ENCODE measurements at regions not wholly inside any gene's neighbourhood (a gene's known extent, or its start where the extent isn't known, plus 50 kb on each side); places are given as distances from the start of the nearest gene placed in this dataset.

DNA sequence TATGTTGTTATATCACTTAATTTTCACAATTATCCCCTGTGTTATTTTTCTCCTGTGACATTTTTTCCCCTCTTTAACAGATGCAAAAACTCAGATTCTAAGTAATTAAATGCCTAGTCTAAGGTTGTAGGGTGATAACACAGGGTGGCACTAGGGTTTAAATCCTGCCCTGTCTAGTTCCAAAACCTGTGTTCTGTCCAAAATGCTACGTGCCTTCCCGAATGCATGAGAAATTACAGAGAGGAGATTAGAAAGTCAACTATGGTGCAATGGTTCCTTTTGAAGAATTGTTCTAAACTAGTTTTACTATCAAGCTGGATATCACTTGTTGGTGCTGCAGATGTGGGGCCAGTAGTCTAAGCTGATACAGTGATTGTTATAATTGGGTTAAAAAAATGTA, 108.0 kb downstream of the DIPK2A start:
- no peak for FAIRE-seq

DNA sequence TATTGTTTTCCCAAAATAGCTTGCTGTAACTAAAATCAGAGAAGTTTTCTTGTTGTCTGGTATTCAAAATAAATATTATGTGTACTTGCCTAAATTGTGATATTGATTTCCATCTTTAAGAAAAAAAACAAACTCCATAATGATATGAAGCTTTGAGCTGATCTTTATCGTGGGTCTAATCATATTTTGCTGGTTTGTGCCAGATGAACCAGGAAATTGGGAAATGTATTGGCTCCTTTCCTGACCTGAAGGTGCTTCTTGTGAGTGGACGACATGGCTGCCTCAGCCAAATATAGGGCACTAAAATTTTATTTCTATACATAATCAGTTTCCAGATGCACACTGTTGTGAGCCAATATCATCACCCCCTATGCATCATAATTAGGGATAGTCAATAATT, 113.3 kb downstream of the DIPK2A start:
- no peak for FAIRE-seq

DNA sequence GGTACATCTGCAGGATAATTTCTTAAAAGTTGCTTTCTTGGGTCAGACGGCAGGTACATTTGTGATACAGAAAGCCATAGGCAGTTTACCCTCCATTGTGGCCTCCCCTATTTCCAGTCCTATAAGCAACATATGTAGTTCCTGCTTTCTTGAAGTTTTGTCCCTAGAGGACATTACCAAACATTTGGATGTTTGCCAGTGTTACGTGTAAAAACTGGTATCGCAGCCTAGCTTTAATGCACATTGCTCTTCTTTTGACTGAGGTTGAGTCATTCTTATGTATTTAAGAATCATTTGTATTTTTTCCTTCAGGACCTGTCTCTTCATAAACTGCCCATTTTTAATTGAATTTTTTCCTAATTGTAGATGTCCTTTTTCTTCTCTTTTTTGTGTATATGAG, 114.3 kb downstream of the DIPK2A start:
- no peak for FAIRE-seq

DNA sequence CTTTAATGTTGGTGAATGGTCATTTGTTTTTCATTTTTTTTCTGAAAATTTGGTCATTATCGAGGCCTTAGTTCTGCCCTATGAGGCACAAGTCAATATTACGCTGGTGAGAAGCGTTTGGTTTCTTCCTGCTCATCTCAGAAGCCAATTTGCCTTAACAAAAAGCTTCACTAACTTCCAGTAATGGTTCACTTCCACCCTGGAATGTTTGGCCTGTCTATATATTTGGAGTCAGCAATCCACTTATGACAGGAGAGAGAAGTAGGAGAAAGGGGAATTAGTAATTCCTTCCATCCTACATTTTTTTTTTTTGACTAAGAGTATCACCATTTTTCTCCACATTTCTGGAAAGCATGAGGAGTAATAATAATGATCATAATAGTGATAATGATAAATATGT, 124.4 kb downstream of the DIPK2A start:
- FAIRE-seq: no peak

DNA sequence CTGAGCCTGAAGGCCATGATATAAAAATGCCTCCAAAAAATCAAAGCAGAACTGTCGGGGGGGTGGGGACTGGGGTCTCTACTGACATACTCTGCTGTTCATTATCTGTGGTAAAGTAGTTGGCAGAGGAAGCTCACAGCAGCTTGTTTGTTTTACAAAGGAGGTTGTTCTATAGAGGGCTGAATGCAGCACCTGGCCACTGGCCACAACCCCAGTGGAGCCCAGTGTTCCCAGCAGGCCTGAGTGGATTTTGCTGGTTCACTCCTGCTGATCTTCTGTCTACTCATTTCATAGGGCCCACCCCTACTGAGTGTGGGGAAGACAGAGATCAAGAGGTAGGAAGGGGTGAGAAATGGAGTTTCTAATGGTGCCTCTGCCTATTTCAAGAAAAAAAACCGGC, 125.5 kb downstream of the DIPK2A start:
- FAIRE-seq: no peak

DNA sequence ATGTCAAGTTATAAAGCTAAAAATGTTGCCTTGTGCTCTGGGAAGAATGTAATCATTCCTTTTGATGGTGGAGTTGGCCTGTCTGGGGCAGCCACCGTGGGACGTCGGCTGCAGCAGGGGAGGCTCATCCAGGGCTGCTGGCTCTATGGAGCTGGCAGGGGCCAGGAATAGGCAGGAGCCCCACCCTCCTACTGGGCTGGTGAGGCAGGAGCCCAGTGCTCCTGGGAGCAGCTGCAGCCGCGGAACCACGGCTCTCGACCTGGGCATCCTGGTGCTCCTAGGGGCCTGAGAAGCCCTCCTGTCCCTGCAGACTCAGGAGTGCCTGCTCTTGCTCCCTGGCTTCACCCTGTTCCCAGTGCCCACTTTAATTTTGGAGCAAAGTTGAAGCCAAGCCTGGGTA, 127.1 kb downstream of the DIPK2A start:
- no peak for FAIRE-seq

DNA sequence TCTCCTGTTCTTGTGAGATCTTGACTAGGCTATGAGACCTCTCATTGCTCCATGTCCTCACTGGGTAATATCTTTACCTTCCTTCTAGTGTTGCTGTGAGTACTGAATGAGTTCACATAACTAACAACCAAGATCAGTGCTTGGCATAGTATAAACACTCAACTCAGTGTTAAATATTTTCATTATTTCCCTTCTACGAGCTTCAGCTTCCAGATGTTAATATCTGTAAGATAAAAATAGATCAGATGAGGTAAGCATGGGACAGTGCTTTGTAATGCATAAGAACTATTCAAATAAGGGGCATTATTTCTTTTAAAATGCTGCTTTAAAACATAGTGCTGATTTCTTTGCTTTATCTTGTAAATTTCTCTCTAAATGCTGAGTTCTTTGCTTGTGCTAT, 130.8 kb downstream of the DIPK2A start:
- no peak for FAIRE-seq

DNA sequence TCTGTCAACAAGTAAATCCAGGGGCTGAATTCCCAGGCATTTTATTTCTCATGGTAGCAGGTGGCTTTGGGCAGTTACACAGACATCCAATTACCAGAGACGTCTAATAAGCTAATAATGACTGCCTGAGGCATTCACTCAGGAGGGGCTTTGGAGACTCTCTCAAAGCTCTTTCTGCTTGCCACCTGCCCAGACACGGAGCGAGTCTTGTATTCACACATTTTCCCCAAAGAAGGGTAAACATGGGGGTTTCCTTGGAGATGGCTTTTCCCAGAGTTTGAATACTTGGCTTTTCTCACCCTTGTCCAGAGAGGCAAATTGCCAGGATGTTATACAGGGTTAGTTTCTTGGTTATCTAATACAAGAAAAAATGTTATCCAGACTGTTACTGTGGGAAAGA, 132.6 kb downstream of the DIPK2A start:
- no peak for FAIRE-seq

DNA sequence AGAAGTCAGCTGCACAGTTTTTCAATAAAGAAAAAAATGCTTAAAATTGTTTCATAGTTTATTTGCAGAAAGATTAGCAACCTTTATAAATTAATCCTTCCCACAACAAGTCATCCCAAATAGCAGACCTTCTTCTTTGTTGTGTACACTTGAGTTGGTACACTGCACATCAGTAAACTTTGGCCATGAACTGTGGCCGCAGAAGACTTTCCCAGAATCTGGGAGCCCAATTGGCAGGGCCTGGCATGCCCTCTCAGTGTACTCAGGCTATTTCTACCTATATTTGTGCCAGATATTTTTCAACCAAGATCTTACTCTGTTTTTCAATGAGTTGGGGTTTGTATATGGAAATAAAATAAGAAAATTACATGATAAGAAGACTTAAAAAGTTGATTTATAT, 133.1 kb downstream of the DIPK2A start:
- no peak for FAIRE-seq

DNA sequence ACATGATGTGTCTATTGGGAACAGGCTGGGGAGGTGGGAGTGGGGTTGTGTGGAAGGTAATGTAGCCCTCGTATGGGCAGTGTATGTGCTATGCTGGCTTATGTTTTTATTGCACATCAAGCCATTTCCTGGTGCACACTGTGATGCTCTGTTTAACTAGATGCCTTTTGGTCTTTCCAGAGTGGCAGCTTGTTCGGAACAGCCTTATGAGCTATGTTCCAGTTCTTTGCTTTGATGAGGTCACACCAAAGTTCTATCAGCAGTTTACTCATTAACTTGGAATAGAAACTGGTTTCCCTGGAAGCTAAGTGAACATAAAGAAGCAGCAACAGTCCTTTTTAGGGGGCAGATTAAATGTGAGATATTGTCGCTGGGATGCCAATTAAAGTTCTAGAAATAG, 133.9 kb downstream of the DIPK2A start:
- FAIRE-seq: no peak

DNA sequence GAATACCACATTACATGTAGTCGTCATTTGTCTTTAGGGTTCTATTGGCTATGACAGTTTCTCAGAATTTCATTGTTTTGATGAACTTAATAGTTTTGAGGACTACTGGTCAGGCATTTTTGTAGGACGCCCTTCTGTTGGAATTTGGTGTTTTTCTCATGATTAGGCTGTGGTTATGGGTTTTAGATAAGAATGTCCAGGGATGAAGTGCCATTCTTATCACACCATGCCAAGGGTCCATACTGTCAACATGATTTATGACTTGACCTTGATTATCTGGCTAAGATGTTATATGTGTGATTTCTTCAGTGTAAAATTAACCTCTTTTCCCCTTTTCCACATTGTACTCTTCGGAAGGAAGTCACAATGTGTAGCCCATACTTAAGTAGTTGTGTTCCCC, 135.3 kb downstream of the DIPK2A start:
- no peak for FAIRE-seq

DNA sequence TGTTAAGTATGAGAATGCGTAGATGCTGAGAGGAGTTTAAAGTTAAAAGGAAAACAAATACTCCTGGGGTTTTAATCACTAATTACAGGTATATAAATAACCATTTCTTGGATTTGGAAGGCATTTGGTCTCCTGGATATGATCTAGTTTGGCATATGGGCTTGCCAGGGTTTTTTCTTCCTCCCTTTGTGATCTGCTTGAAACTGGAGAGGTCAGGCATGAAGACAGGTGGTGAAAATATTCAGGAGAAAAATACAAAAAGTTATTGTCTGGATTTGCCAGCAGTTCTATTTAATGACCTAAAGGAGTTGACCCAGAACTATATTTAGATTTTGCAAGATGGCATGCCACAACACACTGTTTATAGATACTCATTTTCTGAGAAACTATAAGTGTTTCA, 136.3 kb downstream of the DIPK2A start:
- no peak for FAIRE-seq

DNA sequence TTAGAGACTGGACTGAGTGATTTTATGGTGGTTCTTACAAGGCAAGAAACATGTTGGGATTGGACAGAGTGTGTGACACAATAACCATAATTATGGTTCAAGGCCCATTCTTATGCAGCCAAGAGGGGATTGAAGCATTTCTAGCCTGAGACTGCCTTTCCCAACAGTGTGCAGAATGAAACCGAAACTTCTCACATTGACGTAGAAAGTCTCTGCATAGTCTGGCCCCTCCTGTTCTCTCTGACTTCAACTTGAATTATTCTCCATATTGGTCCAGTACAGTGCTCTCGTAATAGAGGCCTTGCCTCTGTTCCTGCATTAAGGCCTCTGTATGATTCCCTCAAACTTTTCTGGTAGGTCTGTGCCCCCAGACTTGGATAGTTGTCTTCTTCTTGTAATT, 138.3 kb downstream of the DIPK2A start:
- no peak for FAIRE-seq

DNA sequence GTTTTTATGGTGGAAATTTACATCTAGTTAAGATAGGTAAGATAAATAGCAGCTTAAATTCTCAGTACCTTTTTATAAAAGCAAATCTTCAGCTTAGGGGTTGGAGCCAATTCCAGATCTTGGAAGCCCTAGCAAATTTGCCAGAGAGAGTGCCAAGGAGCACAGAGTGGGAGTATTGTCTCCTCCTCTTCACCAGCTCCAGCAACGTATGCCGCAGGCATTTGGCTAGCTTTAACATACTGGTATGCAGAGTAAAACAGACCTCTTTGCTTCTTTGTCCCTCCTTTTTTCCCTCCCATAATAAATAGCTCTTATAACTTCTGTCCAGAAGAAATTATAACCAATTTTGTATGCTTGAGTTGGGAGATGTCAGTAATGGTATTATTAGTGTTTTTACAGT, 140.4 kb downstream of the DIPK2A start:
- no peak for FAIRE-seq

DNA sequence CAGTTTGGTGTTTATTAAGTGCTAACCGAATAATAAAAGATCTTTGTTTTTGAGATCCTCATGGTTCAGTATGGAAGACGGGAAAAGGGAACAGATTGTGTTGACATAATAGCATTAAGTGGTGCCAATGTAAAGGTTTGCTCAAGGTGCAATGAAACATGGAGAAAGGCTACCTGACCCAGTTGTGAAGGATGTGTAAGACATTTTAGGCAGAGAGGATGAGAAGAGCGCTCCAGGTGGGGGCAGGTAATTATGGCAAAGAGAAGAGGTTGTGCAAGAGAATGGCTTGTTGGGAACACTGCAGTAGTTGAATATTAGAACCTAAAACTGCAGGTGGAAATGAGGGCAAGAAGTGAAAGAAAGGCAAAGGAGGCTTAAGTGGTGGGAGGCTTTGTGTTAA, 140.8 kb downstream of the DIPK2A start:
- no peak for FAIRE-seq

DNA sequence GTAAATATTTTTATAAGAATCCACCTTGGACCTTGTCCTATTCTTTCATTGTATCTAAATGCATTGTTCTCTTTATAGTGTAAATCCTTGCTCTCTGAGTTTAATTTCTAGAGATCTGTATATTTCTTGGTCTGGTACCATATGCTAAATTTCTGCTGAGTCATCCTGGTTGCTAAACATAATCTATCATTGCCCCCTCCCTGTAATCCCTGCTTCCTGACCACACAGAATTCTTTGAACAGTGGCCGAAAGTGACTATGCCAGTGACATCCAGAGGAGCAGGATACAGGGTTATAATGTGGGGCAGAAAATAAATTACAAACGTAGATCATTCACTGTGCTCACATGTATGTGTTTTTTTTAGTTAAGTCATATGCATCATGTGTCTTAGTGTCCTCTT, 143.1 kb downstream of the DIPK2A start:
- no peak for FAIRE-seq

DNA sequence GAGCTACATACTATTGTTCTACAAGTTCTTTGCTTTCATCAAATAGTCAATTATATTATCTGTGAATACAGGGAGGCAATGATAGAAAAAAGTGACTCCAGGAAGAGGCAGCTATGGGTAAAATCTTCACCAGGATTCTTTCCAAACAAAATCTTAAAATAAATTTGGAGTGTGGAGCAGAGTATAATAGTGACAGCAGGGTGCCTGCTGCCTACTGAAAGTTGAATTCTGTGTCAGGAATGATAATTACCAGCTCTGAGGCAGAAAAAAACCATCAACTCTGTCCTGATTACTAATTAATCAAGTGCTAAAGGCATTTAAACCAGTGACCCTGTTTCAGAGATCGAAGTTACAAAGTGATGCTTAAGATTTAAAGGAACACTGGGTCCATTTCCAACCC, 148.0 kb downstream of the DIPK2A start:
- FAIRE-seq: no peak

DNA sequence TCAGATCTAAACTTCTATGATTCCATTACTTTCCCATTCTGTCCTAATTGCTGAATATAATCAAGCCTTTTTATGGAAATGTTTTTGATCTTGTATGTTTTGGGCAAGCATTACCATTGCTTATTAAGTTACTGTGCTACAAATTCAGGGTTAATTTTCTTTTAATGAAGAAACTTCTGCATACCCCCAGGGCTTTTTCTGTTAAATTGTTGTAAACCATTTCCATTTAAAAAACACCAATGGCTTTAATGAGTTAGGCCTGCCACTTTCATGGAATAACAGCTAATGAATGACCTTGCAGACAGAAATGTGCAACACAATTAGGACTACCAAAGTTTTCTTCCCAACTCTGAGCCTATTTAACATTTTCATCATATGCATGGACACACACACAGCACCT, 150.0 kb downstream of the DIPK2A start:
- no peak for FAIRE-seq

DNA sequence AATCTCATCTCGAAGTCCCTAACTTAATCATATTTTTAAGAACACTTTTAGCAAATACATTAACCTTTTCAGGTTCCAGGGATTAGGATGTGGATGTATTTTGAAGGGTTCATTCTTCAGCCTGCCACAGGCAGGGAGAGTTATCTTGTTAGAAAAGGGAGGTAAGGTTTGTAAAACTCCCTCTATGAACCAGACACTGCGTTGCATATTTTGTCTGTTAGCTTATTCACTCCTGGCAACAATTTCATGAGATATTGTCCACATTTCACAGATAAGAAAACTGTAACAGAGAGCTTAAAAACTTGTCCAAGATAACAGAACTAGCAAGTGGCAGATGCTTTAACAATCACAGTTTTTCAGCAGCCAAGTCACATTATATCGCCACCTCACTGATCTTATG, 155.4 kb downstream of the DIPK2A start:
- no peak for FAIRE-seq

DNA sequence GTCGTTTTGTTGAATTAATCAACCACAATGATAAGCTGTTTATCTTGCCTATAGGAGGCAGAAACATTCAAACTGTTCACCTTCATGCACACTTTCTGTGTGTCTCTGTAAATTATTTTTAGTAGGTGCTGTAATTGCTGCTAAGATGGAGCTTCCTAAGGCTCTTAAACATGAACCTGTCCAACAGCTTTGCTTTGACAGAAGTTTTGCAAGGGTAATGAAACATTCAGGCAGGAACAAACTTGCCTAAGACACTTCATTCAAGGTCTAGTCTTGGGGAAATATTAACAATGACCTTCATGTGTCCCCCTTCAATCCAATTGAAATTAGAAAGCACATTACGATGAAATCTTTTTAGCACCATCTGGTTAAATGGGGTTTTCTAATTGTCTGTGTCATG, 156.1 kb downstream of the DIPK2A start:
- FAIRE-seq: no peak

DNA sequence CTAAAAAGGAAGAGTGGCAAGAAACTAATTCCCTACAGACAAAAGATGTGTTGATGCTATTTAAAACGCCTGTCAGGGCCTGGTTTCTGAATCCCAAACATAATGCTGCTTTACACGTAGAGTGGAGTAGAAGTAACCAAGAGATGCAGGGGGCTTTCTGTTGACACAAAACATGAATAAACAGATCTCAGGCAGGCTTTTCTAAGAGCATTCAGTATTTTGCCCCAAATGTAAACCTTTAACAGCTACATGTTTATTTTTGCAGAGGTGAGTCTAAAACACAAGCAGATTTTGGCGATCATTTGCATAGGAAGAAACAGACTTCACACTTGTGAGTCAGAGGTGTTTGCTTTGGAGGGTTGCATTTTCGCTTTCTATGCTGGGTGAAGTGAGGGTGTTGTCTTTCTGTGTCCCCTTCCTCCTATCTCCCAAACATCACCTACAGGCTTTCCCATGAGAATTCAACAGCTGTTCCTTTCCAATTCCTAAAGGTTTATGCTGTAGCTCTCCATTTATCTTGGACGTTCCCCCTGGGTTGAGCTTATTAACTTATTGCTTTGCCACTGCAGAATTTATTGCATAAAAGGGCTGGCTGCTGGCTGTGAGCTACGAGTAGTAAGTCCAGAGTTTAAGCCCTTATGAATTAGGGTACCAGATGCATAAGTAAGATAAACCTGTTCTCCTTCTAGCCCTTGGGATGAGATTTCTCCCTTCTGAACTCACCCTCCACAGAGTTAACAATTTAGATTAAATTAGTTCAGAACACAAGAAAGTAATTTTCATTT, 156.7 kb downstream of the DIPK2A start:
- FAIRE-seq: no peak

DNA sequence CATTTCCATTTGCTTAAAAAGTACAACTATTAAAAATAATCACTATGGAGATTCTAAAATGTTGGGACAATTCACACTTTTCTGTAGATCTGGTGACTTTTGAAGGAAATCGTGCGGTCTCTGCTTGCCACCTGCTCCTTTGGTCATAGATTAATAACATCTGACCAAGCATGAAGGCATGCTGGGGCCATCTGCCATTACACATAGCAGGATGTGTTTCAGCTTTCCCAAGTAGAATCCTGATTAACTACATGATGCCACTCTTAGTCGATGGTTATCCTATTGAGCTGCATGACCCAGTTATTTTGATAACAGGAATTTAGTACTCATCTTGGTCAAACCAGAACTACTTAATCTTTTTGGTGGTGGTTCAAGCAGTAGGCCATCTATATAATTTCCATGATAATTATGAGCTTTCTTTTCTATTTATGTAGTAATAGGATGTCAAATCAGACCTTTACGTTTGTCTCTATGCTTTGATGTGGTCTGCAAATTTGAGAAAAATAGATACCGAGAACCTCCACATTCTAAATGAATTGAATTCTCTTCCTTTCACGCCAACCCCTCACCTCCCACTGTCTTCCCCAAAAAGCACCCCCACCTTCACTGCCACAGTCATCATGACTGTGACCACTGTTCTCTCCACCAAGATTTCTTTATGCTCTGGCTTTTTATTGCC, 158.1 kb downstream of the DIPK2A start:
- FAIRE-seq: no peak

DNA sequence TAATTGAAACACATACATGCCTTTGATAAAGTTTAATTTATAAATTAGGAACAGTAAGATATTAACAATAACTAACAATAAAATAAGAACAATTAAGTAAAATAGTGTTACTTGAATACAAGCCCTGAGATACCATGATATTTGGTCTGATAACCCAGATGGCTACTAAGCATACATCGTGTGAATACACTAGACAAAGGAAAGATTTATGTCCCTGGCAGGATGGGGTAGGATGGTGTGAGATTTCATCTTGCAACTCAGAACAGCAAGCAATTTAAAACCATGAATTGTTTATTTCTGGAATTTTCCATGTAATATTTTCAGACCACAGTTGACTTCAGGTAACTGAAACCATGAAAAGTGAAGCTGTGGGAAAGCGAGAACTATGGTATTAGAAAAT, 169.5 kb downstream of the DIPK2A start:
- no peak for FAIRE-seq

DNA sequence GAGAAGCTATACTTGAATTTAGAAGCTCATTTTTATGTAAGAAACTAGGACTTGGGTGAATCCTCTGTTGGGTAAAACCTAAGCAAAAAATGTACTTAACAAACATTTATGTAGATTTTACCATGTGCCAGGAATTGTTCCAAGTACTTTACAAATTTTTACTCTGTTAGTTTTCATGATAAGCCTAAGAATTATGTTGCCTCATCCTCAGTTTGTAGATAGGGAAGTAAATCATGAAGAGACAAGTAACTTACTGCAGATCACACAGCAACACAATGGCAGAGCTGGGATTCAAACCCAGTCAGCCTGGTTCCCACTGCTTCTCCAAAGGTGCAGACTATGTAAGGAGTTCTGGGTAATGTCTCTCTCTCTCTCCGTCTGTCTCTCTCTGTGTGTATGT, 169.9 kb downstream of the DIPK2A start:
- no peak for FAIRE-seq
